HCT116 (cell line): ENCODE measurements at regions not wholly inside any gene's neighbourhood (a gene's known extent, or its start where the extent isn't known, plus 50 kb on each side); places are given as distances from the start of the nearest gene placed in this dataset.

ENCODE experiments used
- ATF3 ChIP-seq: IDR thresholded peaks from 2 replicates; pipeline ENCODE4 v1.6.1; 2012
- CEBPB ChIP-seq: IDR thresholded peaks from 2 replicates; pipeline ENCODE4 v1.6.1; 2012; ENCODE audit warnings: low read depth
- CTCF ChIP-seq, 3 experiments: fragments of 200-600 bp in 1 of 3; sonication (generic) in 1 of 3; IDR thresholded peaks in 2 of 3; conservative IDR thresholded peaks in 1 of 3; 2 replicates each; pipeline ENCODE4 v1.5.1; 2012 to 2017; ENCODE audit warnings: low read depth in 2 of 3, low read length in 2 of 3, antibody characterized with exemption in 1 of 3, borderline replicate concordance in 1 of 3, control low read depth in 1 of 3, mild to moderate bottlenecking in 1 of 3, mixed read lengths in 1 of 3, mixed run types in 1 of 3, moderate library complexity in 1 of 3; ENCODE audit not compliant: insufficient read depth in 1 of 3
- EZH2 ChIP-seq: fragments of 200-600 bp; sonication (generic); IDR thresholded peaks from 2 replicates; pipeline ENCODE4 v1.6.1; 2017; ENCODE audit warnings: antibody characterized with exemption, mixed run types
- EZH2phosphoT487 ChIP-seq: fragments of 200-600 bp; IDR thresholded peaks from 2 replicates; pipeline ENCODE4 v1.6.1; 2018; ENCODE audit warnings: antibody characterized with exemption, borderline replicate concordance
- FOSL1 ChIP-seq: IDR thresholded peaks from 2 replicates; pipeline ENCODE4 v1.6.1; 2012; ENCODE audit warnings: low read depth
- JUND ChIP-seq: IDR thresholded peaks from 2 replicates; pipeline ENCODE4 v1.6.1; 2012
- MAX ChIP-seq: IDR thresholded peaks from 2 replicates; pipeline ENCODE4 v1.6.1; 2012
- POLR2A ChIP-seq: IDR thresholded peaks from 2 replicates; pipeline ENCODE4 v1.7.0; 2011; ENCODE audit warnings: borderline replicate concordance; ENCODE audit not compliant: insufficient read depth, insufficient read length; ENCODE audit errors: extremely low read depth
- POLR2AphosphoS5 ChIP-seq: IDR thresholded peaks from 2 replicates; pipeline ENCODE4 v1.6.1; 2011; ENCODE audit warnings: mild to moderate bottlenecking, low read depth, low read length, moderate library complexity
- RAD21 ChIP-seq: IDR thresholded peaks from 2 replicates; pipeline ENCODE4 v1.6.1; 2012; ENCODE audit warnings: low read depth, mild to moderate bottlenecking
- REST ChIP-seq: IDR thresholded peaks from 2 replicates; pipeline ENCODE4 v1.6.1; 2012; ENCODE audit warnings: low read depth
- SIN3A ChIP-seq: IDR thresholded peaks from 2 replicates; pipeline ENCODE4 v1.6.1; 2012; ENCODE audit warnings: low read depth
- ZNF274 ChIP-seq: fragments of 200-500 bp; sonication (Bioruptor generic); IDR thresholded peaks from 2 replicates; pipeline ENCODE4 v1.6.1; 2014; ENCODE audit warnings: mild to moderate bottlenecking, low read depth, low read length, inconsistent platforms

GRCh38 chr11:127478826-127479225 is 478.3 kb upstream of the KIRREL3 start:
- TF ChIP-seq CTCF (IDR thresholded peaks at IDR 0.05 in 2 of 3, conservative IDR thresholded peaks at IDR 0.05 in 1 of 3; ENCODE audit: borderline replicate concordance in 1 of 3, insufficient read depth in 1 of 3, low read depth in 2 of 3, low read length in 2 of 3) (no peak), ATF3 (no peak), RAD21 (no peak), POLR2A (no peak), FOSL1 (no peak), JUND (no peak), MAX (no peak), POLR2AphosphoS5 (no peak), EZH2 (no peak), REST (no peak), ZNF274 (no peak), CEBPB (no peak), SIN3A (no peak), EZH2phosphoT487 (no peak)
